GM12873 (cell line): ENCODE measurements at regions not wholly inside any gene's neighbourhood (a gene's known extent, or its start where the extent isn't known, plus 50 kb on each side); places are given as distances from the start of the nearest gene placed in this dataset.

Experiments
- TF ChIP-seq, protein P1 (sequence below): IDR thresholded peaks from 2 replicates; pipeline ENCODE4 v1.5.1; 2012; ENCODE audit warnings: low read depth, mild to moderate bottlenecking, moderate library complexity, low read length, control low read depth; ENCODE audit not compliant: insufficient read depth; ENCODE audit errors: missing control alignments

GRCh38 chr7:68449816-68450215, 1148.5 kb upstream of the AUTS2 start:
- TF ChIP-seq, protein P1, sequence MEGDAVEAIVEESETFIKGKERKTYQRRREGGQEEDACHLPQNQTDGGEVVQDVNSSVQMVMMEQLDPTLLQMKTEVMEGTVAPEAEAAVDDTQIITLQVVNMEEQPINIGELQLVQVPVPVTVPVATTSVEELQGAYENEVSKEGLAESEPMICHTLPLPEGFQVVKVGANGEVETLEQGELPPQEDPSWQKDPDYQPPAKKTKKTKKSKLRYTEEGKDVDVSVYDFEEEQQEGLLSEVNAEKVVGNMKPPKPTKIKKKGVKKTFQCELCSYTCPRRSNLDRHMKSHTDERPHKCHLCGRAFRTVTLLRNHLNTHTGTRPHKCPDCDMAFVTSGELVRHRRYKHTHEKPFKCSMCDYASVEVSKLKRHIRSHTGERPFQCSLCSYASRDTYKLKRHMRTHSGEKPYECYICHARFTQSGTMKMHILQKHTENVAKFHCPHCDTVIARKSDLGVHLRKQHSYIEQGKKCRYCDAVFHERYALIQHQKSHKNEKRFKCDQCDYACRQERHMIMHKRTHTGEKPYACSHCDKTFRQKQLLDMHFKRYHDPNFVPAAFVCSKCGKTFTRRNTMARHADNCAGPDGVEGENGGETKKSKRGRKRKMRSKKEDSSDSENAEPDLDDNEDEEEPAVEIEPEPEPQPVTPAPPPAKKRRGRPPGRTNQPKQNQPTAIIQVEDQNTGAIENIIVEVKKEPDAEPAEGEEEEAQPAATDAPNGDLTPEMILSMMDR = no peak

- TF ChIP-seq, protein P1 = no peak
Observed at GRCh38 chr7:68454931-68455330, 1143.3 kb upstream of the AUTS2 start.

DNA sequence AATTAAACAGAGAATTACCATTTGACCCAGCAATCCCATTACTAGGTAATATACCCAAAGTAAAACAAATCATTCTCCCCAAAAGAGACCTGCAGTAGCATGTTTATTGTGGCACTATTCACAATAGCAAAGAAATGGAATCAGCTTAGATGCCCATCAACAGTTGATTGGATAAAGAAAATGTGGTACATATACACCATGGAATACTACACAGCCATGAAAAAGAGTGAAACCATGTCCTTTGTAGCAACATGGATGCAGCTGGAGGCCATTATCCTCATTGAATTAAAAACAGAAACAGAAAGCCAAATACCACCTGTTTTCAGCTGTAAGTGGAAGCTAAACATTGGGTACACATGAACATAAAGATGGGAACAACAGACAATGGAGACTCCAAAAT, 1141.8 kb upstream of the AUTS2 start:
- TF ChIP-seq, protein P1 = no peak

DNA sequence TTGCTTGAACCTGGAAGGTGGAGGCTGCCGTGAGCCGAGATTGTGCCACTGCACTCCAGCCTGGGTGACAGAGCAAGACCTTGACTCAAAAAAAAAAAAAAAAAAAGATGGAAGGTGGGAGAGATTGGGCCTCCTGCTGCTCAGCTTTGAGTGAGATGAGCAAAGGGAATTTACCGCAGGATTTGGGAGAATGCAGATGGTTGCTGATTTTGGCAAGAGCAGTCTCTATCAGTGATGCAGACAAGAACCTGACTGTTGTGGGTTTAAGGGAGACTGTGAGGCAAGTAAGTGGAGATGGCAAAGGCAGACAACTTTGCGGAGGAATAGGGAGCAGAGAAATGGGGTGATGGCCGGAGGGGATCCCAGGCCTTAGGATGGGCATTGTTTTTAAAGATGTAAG, 1140.8 kb upstream of the AUTS2 start:
- TF ChIP-seq, protein P1 = no peak

GRCh38 chr7:68458010-68458908, 1140.0 kb upstream of the AUTS2 start:
- TF ChIP-seq, protein P1 = no peak

- TF ChIP-seq, protein P1 = no peak
Observed at GRCh38 chr7:68461430-68461829, 1136.8 kb upstream of the AUTS2 start.

DNA sequence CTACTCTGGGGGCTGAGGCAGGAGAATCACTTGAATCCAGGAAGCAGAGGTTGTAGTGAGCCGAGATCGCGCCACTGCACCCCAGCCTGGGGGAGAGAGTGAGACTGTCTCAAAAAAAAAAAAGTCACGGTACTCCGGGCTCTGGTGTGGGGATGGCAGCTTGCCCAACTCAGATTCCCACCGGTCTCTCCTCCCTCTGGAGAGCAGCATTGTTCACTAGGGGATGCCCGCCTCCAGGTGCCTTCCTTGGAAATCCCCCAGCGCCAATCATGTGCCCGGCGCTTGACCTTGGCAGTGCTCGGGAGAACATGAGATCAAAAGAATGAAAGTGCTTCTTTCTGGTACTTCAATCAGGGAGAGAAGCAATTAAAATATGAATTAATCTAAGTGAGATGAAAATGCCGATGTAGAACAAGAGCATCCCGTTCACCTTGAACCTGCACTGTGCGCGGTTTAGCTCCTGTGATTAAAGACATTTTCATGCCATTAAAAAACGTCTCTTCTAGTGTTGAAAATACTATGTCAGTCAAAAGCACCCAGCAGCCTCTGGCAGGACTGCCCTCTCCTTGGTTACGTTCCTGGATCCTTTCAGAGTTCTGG, 1127.3 kb upstream of the AUTS2 start:
- TF ChIP-seq, protein P1 = no peak
